ENCODE measurements at regions not wholly inside any gene's neighbourhood (a gene's known extent, or its start where the extent isn't known, plus 50 kb on each side); places are given as distances from the start of the nearest gene placed in this dataset.

- TF ChIP-seq GATA3 (IDR thresholded peaks at IDR 0.05; ENCODE audit: low read depth, low read length) (no peak), GATA2 (IDR thresholded peaks at IDR 0.05; ENCODE audit: low read depth, low read length) (no peak)
Measured at GRCh38 chr5:67942421-67942820, 273.1 kb upstream of the PIK3R1 start.
